HEK293 (cell line): ENCODE measurements at regions not wholly inside any gene's neighbourhood (a gene's known extent, or its start where the extent isn't known, plus 50 kb on each side); places are given as distances from the start of the nearest gene placed in this dataset.

Source experiments
- CTCF ChIA-PET: fragments of 350-600 bp; formaldehyde crosslinking; extraction: SDS; loops from one replicate; lab custom pipeline; 2021; ENCODE audit warnings: antibody characterized with exemption; lab: Yijun Ruan, JAX
- POLR2A ChIA-PET: fragments of 300-600 bp; formaldehyde crosslinking; extraction: SDS; loops from one replicate; lab custom pipeline; 2020; ENCODE audit warnings: antibody characterized with exemption, inconsistent platforms; lab: Yijun Ruan, JAX
- H3K27ac ChIP-seq: fragments of 200-500 bp; sonication (Bioruptor generic); 2 replicates; pipeline ENCODE4 v1.5.1; 2014; ENCODE audit warnings: low read depth, low read length, control low read depth, inconsistent platforms; ENCODE audit errors: extremely low read depth
- H3K36me3 ChIP-seq, 2 experiments: fragments of 200-500 bp in 1 of 2; sonication (Bioruptor generic) in 1 of 2; 1 replicate in 1 of 2; 2 replicates in 1 of 2; pipeline ENCODE4 v1.5.1; 2014 to 2017; ENCODE audit warnings: inconsistent platforms in 2 of 2, low read length in 2 of 2; ENCODE audit not compliant: control insufficient read depth in 2 of 2, insufficient read depth in 1 of 2
- H3K4me1 ChIP-seq: fragments of 200-500 bp; sonication (Bioruptor generic); 2 replicates; pipeline ENCODE4 v1.5.1; 2014; ENCODE audit warnings: mild to moderate bottlenecking, low read length, inconsistent platforms; ENCODE audit not compliant: control insufficient read depth, insufficient read depth
- H3K4me3 ChIP-seq: 2 replicates; pipeline ENCODE4 v1.5.1; 2011; ENCODE audit warnings: low read depth, mild to moderate bottlenecking, control low read depth, low read length, moderate library complexity
- H3K9me3 ChIP-seq: fragments of 200-500 bp; sonication (Bioruptor generic); 2 replicates; pipeline ENCODE4 v1.5.1; 2014; ENCODE audit warnings: low read depth, low read length, inconsistent platforms; ENCODE audit not compliant: control insufficient read depth, insufficient read depth
- BCL11A ChIP-seq: fragments of 450-650 bp; formaldehyde crosslinking; IDR thresholded peaks from 2 replicates; pipeline ENCODE4 v1.5.1; 2016; ENCODE audit warnings: low read depth, missing biosample characterization, missing genetic modification characterization
- BCL11B ChIP-seq: fragments of 450-650 bp; formaldehyde crosslinking; IDR thresholded peaks from 2 replicates; pipeline ENCODE4 v1.5.1; 2016; ENCODE audit warnings: low read depth, missing biosample characterization, missing genetic modification characterization
- KLF10 ChIP-seq: fragments of 450-650 bp; IDR thresholded peaks from 2 replicates; pipeline ENCODE4 v1.5.1; 2018; ENCODE audit warnings: missing biosample characterization, mild to moderate bottlenecking, missing genetic modification characterization
- KLF7 ChIP-seq: fragments of 450-650 bp; formaldehyde crosslinking; IDR thresholded peaks from 2 replicates; pipeline ENCODE4 v1.5.1; 2016; ENCODE audit warnings: missing biosample characterization, missing genetic modification characterization, borderline replicate concordance
- REPIN1 ChIP-seq: fragments of 450-650 bp; formaldehyde crosslinking; IDR thresholded peaks from 2 replicates; pipeline ENCODE4 v1.5.1; 2017; ENCODE audit warnings: missing biosample characterization, missing genetic modification characterization, low read depth
- SALL2 ChIP-seq: fragments of 450-650 bp; formaldehyde crosslinking; IDR thresholded peaks from 2 replicates; pipeline ENCODE4 v1.5.0; 2017; ENCODE audit warnings: missing biosample characterization, mild to moderate bottlenecking, missing genetic modification characterization, borderline replicate concordance
- ZBTB17 ChIP-seq: fragments of 450-650 bp; formaldehyde crosslinking; IDR thresholded peaks from 2 replicates; pipeline ENCODE4 v1.5.1; 2016; ENCODE audit warnings: missing biosample characterization, missing genetic modification characterization
- ZFHX2 ChIP-seq: fragments of 450-650 bp; formaldehyde crosslinking; conservative IDR thresholded peaks from 2 replicates; pipeline ENCODE4 v1.5.1; 2016; ENCODE audit warnings: missing biosample characterization, missing genetic modification characterization
- ZNF121 ChIP-seq: fragments of 450-650 bp; formaldehyde crosslinking; IDR thresholded peaks from 2 replicates; pipeline ENCODE4 v1.5.1; 2016; ENCODE audit warnings: missing biosample characterization, missing genetic modification characterization
- ZNF157 ChIP-seq: fragments of 450-650 bp; formaldehyde crosslinking; IDR thresholded peaks from 2 replicates; pipeline ENCODE4 v1.5.1; 2016; ENCODE audit warnings: missing biosample characterization, missing genetic modification characterization
- ZNF202 ChIP-seq: fragments of 450-650 bp; formaldehyde crosslinking; IDR thresholded peaks from 2 replicates; pipeline ENCODE4 v1.5.1; 2016; ENCODE audit warnings: missing biosample characterization, missing genetic modification characterization, borderline replicate concordance
- ZNF311 ChIP-seq: fragments of 450-650 bp; formaldehyde crosslinking; IDR thresholded peaks from 2 replicates; pipeline ENCODE4 v1.5.1; 2017; ENCODE audit warnings: missing biosample characterization, missing genetic modification characterization, borderline replicate concordance
- ZNF391 ChIP-seq: fragments of 450-650 bp; formaldehyde crosslinking; IDR thresholded peaks from 2 replicates; pipeline ENCODE4 v1.5.1; 2016; ENCODE audit warnings: low read depth, missing biosample characterization, missing genetic modification characterization, borderline replicate concordance
- ZNF544 ChIP-seq: fragments of 450-650 bp; formaldehyde crosslinking; IDR thresholded peaks from 2 replicates; pipeline ENCODE4 v1.5.0; 2017; ENCODE audit warnings: missing biosample characterization, missing genetic modification characterization
- ZNF548 ChIP-seq: fragments of 450-650 bp; formaldehyde crosslinking; IDR thresholded peaks from 2 replicates; pipeline ENCODE4 v1.5.1; 2016; ENCODE audit warnings: missing biosample characterization, missing genetic modification characterization
- ZNF558 ChIP-seq: fragments of 450-650 bp; formaldehyde crosslinking; IDR thresholded peaks from 2 replicates; pipeline ENCODE4 v1.5.1; 2016; ENCODE audit warnings: missing biosample characterization, missing genetic modification characterization
- ZNF629 ChIP-seq: fragments of 450-650 bp; formaldehyde crosslinking; IDR thresholded peaks from 2 replicates; pipeline ENCODE4 v1.5.1; 2017; ENCODE audit warnings: missing biosample characterization, missing genetic modification characterization
- ZNF654 ChIP-seq: fragments of 450-650 bp; formaldehyde crosslinking; IDR thresholded peaks from 2 replicates; pipeline ENCODE4 v1.5.1; 2016; ENCODE audit warnings: low read depth, missing biosample characterization, missing genetic modification characterization
- ZNF664 ChIP-seq: fragments of 450-650 bp; formaldehyde crosslinking; IDR thresholded peaks from 2 replicates; pipeline ENCODE4 v1.5.1; 2016; ENCODE audit warnings: missing biosample characterization, missing genetic modification characterization
- ZNF701 ChIP-seq: fragments of 450-650 bp; formaldehyde crosslinking; IDR thresholded peaks from 2 replicates; pipeline ENCODE4 v1.5.1; 2016; ENCODE audit warnings: missing biosample characterization, missing genetic modification characterization
- ZNF707 ChIP-seq: fragments of 450-650 bp; formaldehyde crosslinking; IDR thresholded peaks from 2 replicates; pipeline ENCODE4 v1.5.1; 2016; ENCODE audit warnings: missing biosample characterization, missing genetic modification characterization
- TF ChIP-seq, protein P1 (sequence below): fragments of 450-650 bp; formaldehyde crosslinking; IDR thresholded peaks from 2 replicates; pipeline ENCODE4 v1.5.1; 2016; ENCODE audit warnings: missing biosample characterization, missing genetic modification characterization, borderline replicate concordance
- TF ChIP-seq, protein P2 (sequence below): fragments of 450-650 bp; formaldehyde crosslinking; optimal IDR thresholded peaks from 2 replicates; pipeline ENCODE3; 2016; ENCODE audit warnings: missing biosample characterization, mild to moderate bottlenecking, missing genetic modification characterization
- TF ChIP-seq, protein P3 (sequence below): fragments of 450-650 bp; formaldehyde crosslinking; IDR thresholded peaks from 2 replicates; pipeline ENCODE4 v1.5.1; 2016; ENCODE audit warnings: missing biosample characterization, missing genetic modification characterization

DNA sequence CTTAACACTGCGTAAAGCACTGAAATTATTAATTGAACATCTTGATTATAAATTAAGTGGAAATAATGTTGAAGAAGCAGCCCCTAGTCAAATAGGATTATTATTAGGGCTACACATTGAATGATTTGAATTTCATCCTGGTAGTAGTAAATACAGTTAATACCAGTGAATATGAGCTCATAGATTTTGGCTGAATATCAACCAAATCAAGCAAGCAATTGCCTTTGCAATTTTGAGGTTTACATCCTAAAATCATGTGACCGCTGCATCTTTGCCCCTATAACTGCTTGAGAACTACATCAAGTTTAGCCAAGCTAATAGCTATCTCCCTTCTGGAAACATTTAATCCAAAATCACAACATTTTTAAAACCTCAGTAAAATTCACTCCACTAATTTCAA, 801.2 kb upstream of the PIK3C3 start:
- Histone ChIP-seq H3K4me3 (no peak overlapping the region), H3K27ac (no peak overlapping the region), H3K9me3 (no peaks in the 10 kb centered on the region)
- POLR2A ChIA-PET, result no interaction called here
- TF ChIP-seq, protein P1, sequence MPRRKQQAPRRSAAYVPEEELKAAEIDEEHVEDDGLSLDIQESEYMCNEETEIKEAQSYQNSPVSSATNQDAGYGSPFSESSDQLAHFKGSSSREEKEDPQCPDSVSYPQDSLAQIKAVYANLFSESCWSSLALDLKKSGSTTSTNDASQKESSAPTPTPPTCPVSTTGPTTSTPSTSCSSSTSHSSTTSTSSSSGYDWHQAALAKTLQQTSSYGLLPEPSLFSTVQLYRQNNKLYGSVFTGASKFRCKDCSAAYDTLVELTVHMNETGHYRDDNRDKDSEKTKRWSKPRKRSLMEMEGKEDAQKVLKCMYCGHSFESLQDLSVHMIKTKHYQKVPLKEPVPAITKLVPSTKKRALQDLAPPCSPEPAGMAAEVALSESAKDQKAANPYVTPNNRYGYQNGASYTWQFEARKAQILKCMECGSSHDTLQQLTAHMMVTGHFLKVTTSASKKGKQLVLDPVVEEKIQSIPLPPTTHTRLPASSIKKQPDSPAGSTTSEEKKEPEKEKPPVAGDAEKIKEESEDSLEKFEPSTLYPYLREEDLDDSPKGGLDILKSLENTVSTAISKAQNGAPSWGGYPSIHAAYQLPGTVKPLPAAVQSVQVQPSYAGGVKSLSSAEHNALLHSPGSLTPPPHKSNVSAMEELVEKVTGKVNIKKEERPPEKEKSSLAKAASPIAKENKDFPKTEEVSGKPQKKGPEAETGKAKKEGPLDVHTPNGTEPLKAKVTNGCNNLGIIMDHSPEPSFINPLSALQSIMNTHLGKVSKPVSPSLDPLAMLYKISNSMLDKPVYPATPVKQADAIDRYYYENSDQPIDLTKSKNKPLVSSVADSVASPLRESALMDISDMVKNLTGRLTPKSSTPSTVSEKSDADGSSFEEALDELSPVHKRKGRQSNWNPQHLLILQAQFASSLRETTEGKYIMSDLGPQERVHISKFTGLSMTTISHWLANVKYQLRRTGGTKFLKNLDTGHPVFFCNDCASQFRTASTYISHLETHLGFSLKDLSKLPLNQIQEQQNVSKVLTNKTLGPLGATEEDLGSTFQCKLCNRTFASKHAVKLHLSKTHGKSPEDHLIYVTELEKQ (tag by site-specific recombination), result no peak
- TF ChIP-seq ZNF202 (tag by site-specific recombination), result no peak
- TF ChIP-seq ZNF121, result no peak
- TF ChIP-seq, all 188 proteins: peak for 0
- no peaks in the 10 kb centered on the region for H3K36me3 ChIP-seq
- H3K4me1 ChIP-seq, result no peaks in the 10 kb centered on the region
- CTCF ChIA-PET, result no interaction called here

DNA sequence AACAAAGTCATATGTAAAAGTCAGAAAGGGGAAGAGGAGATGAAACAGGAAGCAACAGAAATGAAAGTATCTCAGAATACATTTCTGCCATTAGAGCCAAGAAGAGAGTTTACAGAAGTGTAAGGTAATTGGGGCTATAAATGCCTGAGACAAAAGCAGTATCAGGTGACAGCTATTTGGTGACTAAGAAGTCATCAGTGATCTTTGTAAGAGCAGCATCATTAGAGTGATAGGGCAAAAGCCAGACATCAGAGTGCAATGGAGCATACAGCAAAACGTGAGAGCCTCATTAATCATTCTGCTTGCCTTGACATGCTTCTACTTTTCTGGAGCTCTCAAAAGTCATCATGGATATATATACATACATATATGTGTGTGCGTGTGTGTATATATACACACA, 804.7 kb upstream of the PIK3C3 start:
- TF ChIP-seq ZNF391 (tag by site-specific recombination), result no peak
- TF ChIP-seq ZNF629, result no peak
- no peak for TF ChIP-seq ZNF654 (tag by site-specific recombination)
- TF ChIP-seq ZNF701 (tag by site-specific recombination), result no peak
- TF ChIP-seq KLF10 (tag by site-specific recombination), result no peak
- TF ChIP-seq BCL11A (tag by site-specific recombination), result no peak
- TF ChIP-seq ZNF311 (tag by site-specific recombination), result no peak
- TF ChIP-seq, protein P2, sequence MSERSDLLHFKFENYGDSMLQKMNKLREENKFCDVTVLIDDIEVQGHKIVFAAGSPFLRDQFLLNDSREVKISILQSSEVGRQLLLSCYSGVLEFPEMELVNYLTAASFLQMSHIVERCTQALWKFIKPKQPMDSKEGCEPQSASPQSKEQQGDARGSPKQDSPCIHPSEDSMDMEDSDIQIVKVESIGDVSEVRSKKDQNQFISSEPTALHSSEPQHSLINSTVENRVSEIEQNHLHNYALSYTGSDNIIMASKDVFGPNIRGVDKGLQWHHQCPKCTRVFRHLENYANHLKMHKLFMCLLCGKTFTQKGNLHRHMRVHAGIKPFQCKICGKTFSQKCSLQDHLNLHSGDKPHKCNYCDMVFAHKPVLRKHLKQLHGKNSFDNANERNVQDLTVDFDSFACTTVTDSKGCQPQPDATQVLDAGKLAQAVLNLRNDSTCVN (tag by site-specific recombination), result no peak
- no peak for TF ChIP-seq ZNF558 (tag by site-specific recombination)
- no peak for TF ChIP-seq ZNF664
- TF ChIP-seq ZNF157, result no peak
- TF ChIP-seq REPIN1 (tag by site-specific recombination), result no peak
- no peak overlapping the region for H3K4me3 ChIP-seq
- ChIA-PET CTCF (no interaction called here), POLR2A (no interaction called here)
- H3K4me1 ChIP-seq, result no peaks in the 10 kb centered on the region
- no peaks in the 10 kb centered on the region for H3K9me3 ChIP-seq
- no peak overlapping the region for H3K27ac ChIP-seq
- H3K36me3 ChIP-seq, result no peaks in the 10 kb centered on the region

DNA sequence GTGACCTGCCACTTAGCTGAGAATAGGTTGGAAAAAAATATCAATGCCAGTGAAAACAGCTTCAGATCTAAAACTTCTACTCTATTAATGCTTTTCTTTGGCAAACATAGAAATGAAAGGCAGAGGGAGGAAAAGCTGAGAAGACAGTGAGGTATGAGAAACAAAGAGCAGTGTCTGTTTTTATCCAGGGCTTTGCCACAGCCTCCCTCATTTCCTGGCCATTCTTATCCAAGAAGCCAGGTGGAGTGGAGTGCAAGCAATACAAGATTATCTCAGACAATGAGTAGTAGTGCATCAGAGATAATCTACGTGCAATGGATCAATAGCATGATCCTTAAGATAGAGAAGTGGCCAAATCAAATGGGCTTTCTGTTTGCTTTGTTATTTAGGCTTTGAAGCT, 808.7 kb upstream of the PIK3C3 start:
- Histone ChIP-seq H3K27ac (no peak overlapping the region), H3K36me3 (no peaks in the 10 kb centered on the region), H3K9me3 (no peaks in the 10 kb centered on the region), H3K4me1 (no peaks in the 10 kb centered on the region), H3K4me3 (no peak overlapping the region)
- TF ChIP-seq ZNF701 (tag by site-specific recombination) (no peak), ZFHX2 (no peak), SALL2 (tag by site-specific recombination) (no peak), KLF7 (tag by site-specific recombination) (no peak), ZNF544 (tag by site-specific recombination) (no peak), ZNF548 (no peak), ZNF707 (tag by site-specific recombination) (no peak), BCL11B (tag by site-specific recombination) (no peak), ZBTB17 (no peak)
- TF ChIP-seq, protein P3, sequence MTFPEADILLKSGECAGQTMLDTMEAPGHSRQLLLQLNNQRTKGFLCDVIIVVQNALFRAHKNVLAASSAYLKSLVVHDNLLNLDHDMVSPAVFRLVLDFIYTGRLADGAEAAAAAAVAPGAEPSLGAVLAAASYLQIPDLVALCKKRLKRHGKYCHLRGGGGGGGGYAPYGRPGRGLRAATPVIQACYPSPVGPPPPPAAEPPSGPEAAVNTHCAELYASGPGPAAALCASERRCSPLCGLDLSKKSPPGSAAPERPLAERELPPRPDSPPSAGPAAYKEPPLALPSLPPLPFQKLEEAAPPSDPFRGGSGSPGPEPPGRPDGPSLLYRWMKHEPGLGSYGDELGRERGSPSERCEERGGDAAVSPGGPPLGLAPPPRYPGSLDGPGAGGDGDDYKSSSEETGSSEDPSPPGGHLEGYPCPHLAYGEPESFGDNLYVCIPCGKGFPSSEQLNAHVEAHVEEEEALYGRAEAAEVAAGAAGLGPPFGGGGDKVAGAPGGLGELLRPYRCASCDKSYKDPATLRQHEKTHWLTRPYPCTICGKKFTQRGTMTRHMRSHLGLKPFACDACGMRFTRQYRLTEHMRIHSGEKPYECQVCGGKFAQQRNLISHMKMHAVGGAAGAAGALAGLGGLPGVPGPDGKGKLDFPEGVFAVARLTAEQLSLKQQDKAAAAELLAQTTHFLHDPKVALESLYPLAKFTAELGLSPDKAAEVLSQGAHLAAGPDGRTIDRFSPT, result no peak
- ChIA-PET CTCF (no interaction called here), POLR2A (no interaction called here)
